SK-N-SH (cell line): ENCODE measurements at regions not wholly inside any gene's neighbourhood (a gene's known extent, or its start where the extent isn't known, plus 50 kb on each side); places are given as distances from the start of the nearest gene placed in this dataset.

Experiments
- CTCF ChIA-PET: fragments of 300-600, 350-600 bp; formaldehyde crosslinking; extraction: SDS; loops from one replicate; lab custom pipeline; 2021; lab: Yijun Ruan, JAX
- POLR2A ChIA-PET: fragments of 350-600 bp; sonication (Branson Sonifier 250); formaldehyde crosslinking; extraction: SDS; loops from one replicate; lab custom pipeline; 2020; ENCODE audit warnings: antibody characterized with exemption, inconsistent platforms; lab: Yijun Ruan, JAX
- DNase-seq: peaks from one replicate; pipeline ENCODE4 v3.0.0; 2012
- H2AFZ ChIP-seq: fragments of 200-600 bp; sonication (generic); 2 replicates; pipeline ENCODE4 v1.8.1; 2016; ENCODE audit warnings: antibody characterized with exemption, mild to moderate bottlenecking, low read depth
- H3F3A ChIP-seq: fragments of 200-600 bp; sonication (generic); replicated peaks from 2 replicates; pipeline ENCODE3; 2016; ENCODE audit warnings: antibody characterized with exemption, mild to moderate bottlenecking; ENCODE audit not compliant: insufficient read depth
- H3K27ac ChIP-seq, 2 experiments: fragments of 200-500 bp in 1 of 2; fragments of 200-600 bp in 1 of 2; sonication (Bioruptor generic) in 1 of 2; sonication (generic), shearing (Covaris generic) in 1 of 2; 2 replicates each; pipeline versions ENCODE4 v1.5.1 to v1.6.1; 2014 to 2016; ENCODE audit warnings: low read depth in 2 of 2, inconsistent platforms in 1 of 2, low read length in 1 of 2, mild to moderate bottlenecking in 1 of 2, mixed read lengths in 1 of 2
- H3K27me3 ChIP-seq: fragments of 200-600 bp; sonication (generic), shearing (Covaris generic); 2 replicates; pipeline ENCODE4 v1.6.1; 2016; ENCODE audit warnings: mixed run types; ENCODE audit not compliant: insufficient read depth
- H3K36me3 ChIP-seq, 2 experiments: fragments of 200-500 bp in 1 of 2; fragments of 200-600 bp in 1 of 2; sonication (Bioruptor generic) in 1 of 2; sonication (generic) in 1 of 2; replicated peaks in 1 of 2; 2 replicates each; pipeline versions ENCODE3 to v1.5.1; 2014 to 2016; ENCODE audit warnings: low read length in 1 of 2, mild to moderate bottlenecking in 1 of 2; ENCODE audit not compliant: insufficient read depth in 2 of 2, control insufficient read depth in 1 of 2
- H3K4me1 ChIP-seq, 2 experiments: fragments of 200-500 bp in 1 of 2; fragments of 200-600 bp in 1 of 2; sonication (Bioruptor generic) in 1 of 2; sonication (generic), shearing (Covaris generic) in 1 of 2; 2 replicates each; pipeline versions ENCODE4 v1.5.1 to v1.6.1; 2014 to 2016; ENCODE audit warnings: low read depth in 1 of 2, low read length in 1 of 2, mixed run types in 1 of 2; ENCODE audit not compliant: insufficient read depth in 2 of 2, control insufficient read depth in 1 of 2
- H3K4me2 ChIP-seq: fragments of 200-600 bp; sonication (generic), shearing (Covaris generic); 2 replicates; pipeline ENCODE4 v1.6.1; 2017; ENCODE audit warnings: mixed run types
- H3K4me3 ChIP-seq, 2 experiments: fragments of 200-500 bp in 1 of 2; fragments of 200-600 bp in 1 of 2; sonication (Bioruptor generic) in 1 of 2; sonication (generic), shearing (Covaris generic) in 1 of 2; 2 replicates each; pipeline versions ENCODE4 v1.5.1 to v1.8.1; 2014 to 2016; ENCODE audit warnings: low read depth in 2 of 2, inconsistent platforms in 1 of 2, low read length in 1 of 2, mild to moderate bottlenecking in 1 of 2, mixed read lengths in 1 of 2, moderate library complexity in 1 of 2
- H3K79me2 ChIP-seq: fragments of 200-600 bp; sonication (generic); 2 replicates; pipeline ENCODE4 v1.8.1; 2017; ENCODE audit warnings: mild to moderate bottlenecking; ENCODE audit not compliant: insufficient read depth
- H3K9ac ChIP-seq: fragments of 200-600 bp; sonication (generic); 2 replicates; pipeline ENCODE4 v1.6.1; 2017; ENCODE audit warnings: mixed run types
- H3K9me2 ChIP-seq: fragments of 200-600 bp; sonication (generic); 2 replicates; pipeline ENCODE4 v1.6.1; 2017; ENCODE audit warnings: mixed run types
- H3K9me3 ChIP-seq: fragments of 200-600 bp; sonication (generic); 2 replicates; pipeline ENCODE4 v1.6.1; 2017; ENCODE audit warnings: mixed run types, mild to moderate bottlenecking, moderate library complexity
- H4K20me1 ChIP-seq: fragments of 200-600 bp; sonication (generic); 2 replicates; pipeline ENCODE4 v1.6.1; 2017; ENCODE audit warnings: mild to moderate bottlenecking, mixed run types; ENCODE audit not compliant: insufficient read depth
- CHD2 ChIP-seq: fragments of 150-350 bp; IDR thresholded peaks from 2 replicates; pipeline ENCODE4 v1.6.1; 2018; ENCODE audit warnings: low read length; ENCODE audit not compliant: partially characterized antibody
- MEF2A ChIP-seq: IDR thresholded peaks from 2 replicates; pipeline ENCODE4 v1.4.0; 2012; ENCODE audit warnings: low read depth, borderline replicate concordance
- NFIC ChIP-seq: IDR thresholded peaks from 2 replicates; pipeline ENCODE4 v1.4.0; 2012; ENCODE audit warnings: borderline replicate concordance
- RAD21 ChIP-seq: IDR thresholded peaks from 2 replicates; pipeline ENCODE4 v1.6.1; 2012; ENCODE audit warnings: mild to moderate bottlenecking, low read length
- RFX5 ChIP-seq: IDR thresholded peaks from 2 replicates; pipeline ENCODE4 v1.6.1; 2012; ENCODE audit warnings: mild to moderate bottlenecking, improper control_type of control experiment, low read length
- SMC3 ChIP-seq: IDR thresholded peaks from 2 replicates; pipeline ENCODE4 v1.6.1; 2012; ENCODE audit warnings: low read depth, low read length, improper control_type of control experiment
- TEAD4 ChIP-seq: IDR thresholded peaks from 2 replicates; pipeline ENCODE4 v1.4.0; 2012; ENCODE audit warnings: mild to moderate bottlenecking, borderline replicate concordance; ENCODE audit not compliant: insufficient read depth
- USF1 ChIP-seq: IDR thresholded peaks from 2 replicates; pipeline ENCODE4 v1.4.0; 2012; ENCODE audit warnings: low read depth, borderline replicate concordance
- WGBS: methylation state at CpG from one replicate; pipeline ENCODE4 v1.1.6; 2017; ENCODE audit warnings: low lambda C conversion rate; 5-methylcytosine and 5-hydroxymethylcytosine counted together
- TF ChIP-seq, protein P1 (sequence below): IDR thresholded peaks from 2 replicates; pipeline ENCODE4 v1.6.1; 2012; ENCODE audit warnings: mild to moderate bottlenecking, low read depth, low read length, moderate library complexity

DNA sequence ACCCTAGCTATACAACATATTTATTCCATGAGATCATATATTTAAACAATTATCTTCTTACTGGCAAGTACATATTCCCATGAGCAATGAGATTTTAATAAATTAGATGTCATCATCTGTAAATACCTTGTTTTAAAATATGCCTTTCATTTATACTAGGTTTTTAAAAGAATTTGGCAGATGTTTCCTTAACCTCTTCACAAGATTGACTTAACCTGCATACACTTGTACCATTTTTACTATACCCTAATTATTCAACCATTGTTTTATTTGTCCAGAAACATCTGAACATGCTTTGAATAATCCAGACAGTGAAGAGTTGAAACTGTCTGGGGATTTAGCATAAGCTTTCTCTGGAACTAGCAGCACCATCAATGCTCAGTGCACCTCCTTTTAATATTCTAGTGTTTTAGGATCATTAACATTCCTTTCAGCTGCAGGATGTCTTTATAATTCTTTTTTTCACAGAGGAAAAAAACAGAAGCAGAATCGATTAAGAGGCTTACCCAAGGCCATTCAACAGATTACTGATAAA lies 188.0 kb upstream of the TENT5A start:
- Histone ChIP-seq H2AFZ (no peak overlapping the region), H3K79me2 (no peaks in the 10 kb centered on the region), H3K4me1 (peaks cover 0 to 40% of the 10 kb centered on the region in 2 experiments; a peak in 3 of 4 replicates), H3K9me3 (no peaks in the 10 kb centered on the region), H4K20me1 (no peaks in the 10 kb centered on the region), H3K4me3 (no peak overlapping the region), H3K27ac (peak overlapping the region in 1 of 2 experiments; percentile 93; a peak in 1 of 4 replicates), H3K9ac (no peak overlapping the region), H3K27me3 (no peaks in the 10 kb centered on the region), H3K9me2 (no peaks in the 10 kb centered on the region), H3F3A (peaks cover 33% of the 10 kb centered on the region), H3K4me2 (no peak overlapping the region), H3K36me3 (no peaks in the 10 kb centered on the region)
- no peak for TF ChIP-seq USF1
- no peak for TF ChIP-seq TEAD4
- no peak for TF ChIP-seq CHD2
- TF ChIP-seq SMC3 = no peak
- TF ChIP-seq, protein P1, sequence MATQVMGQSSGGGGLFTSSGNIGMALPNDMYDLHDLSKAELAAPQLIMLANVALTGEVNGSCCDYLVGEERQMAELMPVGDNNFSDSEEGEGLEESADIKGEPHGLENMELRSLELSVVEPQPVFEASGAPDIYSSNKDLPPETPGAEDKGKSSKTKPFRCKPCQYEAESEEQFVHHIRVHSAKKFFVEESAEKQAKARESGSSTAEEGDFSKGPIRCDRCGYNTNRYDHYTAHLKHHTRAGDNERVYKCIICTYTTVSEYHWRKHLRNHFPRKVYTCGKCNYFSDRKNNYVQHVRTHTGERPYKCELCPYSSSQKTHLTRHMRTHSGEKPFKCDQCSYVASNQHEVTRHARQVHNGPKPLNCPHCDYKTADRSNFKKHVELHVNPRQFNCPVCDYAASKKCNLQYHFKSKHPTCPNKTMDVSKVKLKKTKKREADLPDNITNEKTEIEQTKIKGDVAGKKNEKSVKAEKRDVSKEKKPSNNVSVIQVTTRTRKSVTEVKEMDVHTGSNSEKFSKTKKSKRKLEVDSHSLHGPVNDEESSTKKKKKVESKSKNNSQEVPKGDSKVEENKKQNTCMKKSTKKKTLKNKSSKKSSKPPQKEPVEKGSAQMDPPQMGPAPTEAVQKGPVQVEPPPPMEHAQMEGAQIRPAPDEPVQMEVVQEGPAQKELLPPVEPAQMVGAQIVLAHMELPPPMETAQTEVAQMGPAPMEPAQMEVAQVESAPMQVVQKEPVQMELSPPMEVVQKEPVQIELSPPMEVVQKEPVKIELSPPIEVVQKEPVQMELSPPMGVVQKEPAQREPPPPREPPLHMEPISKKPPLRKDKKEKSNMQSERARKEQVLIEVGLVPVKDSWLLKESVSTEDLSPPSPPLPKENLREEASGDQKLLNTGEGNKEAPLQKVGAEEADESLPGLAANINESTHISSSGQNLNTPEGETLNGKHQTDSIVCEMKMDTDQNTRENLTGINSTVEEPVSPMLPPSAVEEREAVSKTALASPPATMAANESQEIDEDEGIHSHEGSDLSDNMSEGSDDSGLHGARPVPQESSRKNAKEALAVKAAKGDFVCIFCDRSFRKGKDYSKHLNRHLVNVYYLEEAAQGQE = no peak
- TF ChIP-seq NFIC = no peak
- TF ChIP-seq RFX5 = no peak
- WGBS = 8% methylated on average over 1 of the region's 1 CpG
- ChIA-PET CTCF (interaction anchor here (2.1 kb wide), 1 partner anchor 10 kb away, joined by 8 read pairs; no protein-coding TSS in a partner anchor), POLR2A (no interaction called here)
- no peak for DNase-seq

- Histone ChIP-seq H3K36me3 (no peaks in the 10 kb centered on the region), H3K27ac (peak overlapping the region in 1 of 2 experiments; percentile 93; a peak in 3 of 4 replicates), H3K9me2 (no peaks in the 10 kb centered on the region), H3K4me3 (no peak overlapping the region), H3K9me3 (no peaks in the 10 kb centered on the region), H3K79me2 (no peaks in the 10 kb centered on the region), H3K27me3 (no peaks in the 10 kb centered on the region), H3F3A (peaks cover 33% of the 10 kb centered on the region), H2AFZ (peak overlapping the region; percentile 67), H3K4me2 (peak overlapping the region; percentile 38), H4K20me1 (no peaks in the 10 kb centered on the region), H3K4me1 (peaks cover 0 to 40% of the 10 kb centered on the region in 2 experiments; a peak in 3 of 4 replicates), H3K9ac (peak overlapping the region; percentile 44; the same call in 1 of the 2 replicates)
- ChIA-PET POLR2A (no interaction called here), CTCF (interaction anchor here (2.1 kb wide), 1 partner anchor 9 kb away, joined by 8 read pairs; no protein-coding TSS in a partner anchor)
- no peak for DNase-seq
- 76% methylated on average over 3 of the region's 3 CpGs for WGBS
- no peak for TF ChIP-seq USF1
- no peak for TF ChIP-seq RFX5
- peak; percentile 0; the same call in 1 of the 2 replicates for TF ChIP-seq MEF2A
- TF ChIP-seq RAD21 = no peak
These were observed 187.3 kb upstream of the TENT5A start for GRCh38 chr6:81939766-81940165.
